Type B pancreatic cell (in vitro differentiated cells): ENCODE measurements at regions not wholly inside any gene's neighbourhood (a gene's known extent, or its start where the extent isn't known, plus 50 kb on each side); places are given as distances from the start of the nearest gene placed in this dataset.

Experiments used
- DNase-seq: peaks from one replicate; pipeline ENCODE4 v3.0.0; 2021; ENCODE audit warnings: mixed read lengths; ENCODE audit not compliant: unreplicated experiment; ENCODE audit errors: extremely low spot score
- H3K27ac Mint-ChIP-seq: 2 replicates; pipeline ENCODE4 v1.8.0; 2021; ENCODE audit warnings: mild to moderate bottlenecking, mixed read lengths
- H3K27me3 Mint-ChIP-seq: 2 replicates; pipeline ENCODE4 v1.8.0; 2021; ENCODE audit warnings: mixed read lengths
- H3K36me3 Mint-ChIP-seq: 2 replicates; pipeline ENCODE4 v1.8.0; 2021; ENCODE audit warnings: mixed read lengths
- H3K4me1 Mint-ChIP-seq: one replicate; pipeline ENCODE4 v1.8.0; 2021; ENCODE audit warnings: mixed read lengths; ENCODE audit not compliant: unreplicated experiment
- H3K4me3 Mint-ChIP-seq: 2 replicates; pipeline ENCODE4 v1.8.0; 2021; ENCODE audit warnings: mild to moderate bottlenecking, mixed read lengths
- H3K9me3 Mint-ChIP-seq: 2 replicates; pipeline ENCODE4 v1.8.0; 2021; ENCODE audit warnings: mixed read lengths
- TF ChIP-seq, protein P1 (sequence below): fragments of 200-600 bp; sonication (generic); conservative IDR thresholded peaks from 2 replicates; pipeline ENCODE4 v1.5.0; 2021; ENCODE audit warnings: antibody characterized with exemption, mild to moderate bottlenecking

DNA sequence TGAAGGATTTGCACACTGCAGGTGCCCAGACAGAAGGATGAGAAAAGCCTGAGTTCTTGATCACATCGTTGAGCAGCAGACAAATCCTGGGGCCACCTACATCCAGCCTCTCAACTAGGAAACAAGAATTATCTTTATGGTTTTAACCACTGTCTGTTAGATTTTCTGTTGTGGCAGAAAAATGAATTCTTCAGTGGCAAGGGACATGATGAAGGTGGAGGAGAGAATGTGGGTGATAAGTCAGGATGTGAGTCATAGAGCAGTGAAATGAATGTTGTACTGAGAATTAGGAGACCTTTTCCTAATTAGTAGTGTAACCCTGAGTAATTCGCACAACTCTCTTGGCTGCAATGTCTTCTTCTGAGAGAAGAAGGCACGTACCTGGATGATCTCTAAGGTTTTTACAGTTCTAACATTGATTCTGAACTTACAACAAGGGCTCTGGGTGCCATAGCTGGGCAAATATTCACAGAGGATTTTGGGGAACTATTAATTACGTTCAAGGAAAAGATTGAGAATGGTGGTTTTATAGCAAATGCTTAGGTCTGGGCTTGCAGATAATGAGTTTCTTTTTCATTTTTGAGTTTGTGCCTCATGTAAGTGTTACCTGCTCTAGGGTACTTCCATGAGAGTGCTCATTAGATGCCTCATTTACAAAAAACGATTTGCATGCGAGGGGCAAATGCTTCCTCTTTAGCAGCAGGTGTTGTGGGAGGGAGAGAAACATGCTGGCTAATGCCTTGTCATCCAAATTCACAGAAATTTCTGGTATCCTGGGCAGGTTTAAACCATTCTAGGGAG, 111.0 kb upstream of the KL start:
- Mint-ChIP-seq H3K27me3 (no peaks in the 10 kb centered on the region), H3K27ac (no peak overlapping the region), H3K36me3 (peaks cover 3% of the 10 kb centered on the region), H3K9me3 (peaks cover 8% of the 10 kb centered on the region), H3K4me3 (no peak overlapping the region), H3K4me1 (peaks cover 11% of the 10 kb centered on the region)
- TF ChIP-seq, protein P1, sequence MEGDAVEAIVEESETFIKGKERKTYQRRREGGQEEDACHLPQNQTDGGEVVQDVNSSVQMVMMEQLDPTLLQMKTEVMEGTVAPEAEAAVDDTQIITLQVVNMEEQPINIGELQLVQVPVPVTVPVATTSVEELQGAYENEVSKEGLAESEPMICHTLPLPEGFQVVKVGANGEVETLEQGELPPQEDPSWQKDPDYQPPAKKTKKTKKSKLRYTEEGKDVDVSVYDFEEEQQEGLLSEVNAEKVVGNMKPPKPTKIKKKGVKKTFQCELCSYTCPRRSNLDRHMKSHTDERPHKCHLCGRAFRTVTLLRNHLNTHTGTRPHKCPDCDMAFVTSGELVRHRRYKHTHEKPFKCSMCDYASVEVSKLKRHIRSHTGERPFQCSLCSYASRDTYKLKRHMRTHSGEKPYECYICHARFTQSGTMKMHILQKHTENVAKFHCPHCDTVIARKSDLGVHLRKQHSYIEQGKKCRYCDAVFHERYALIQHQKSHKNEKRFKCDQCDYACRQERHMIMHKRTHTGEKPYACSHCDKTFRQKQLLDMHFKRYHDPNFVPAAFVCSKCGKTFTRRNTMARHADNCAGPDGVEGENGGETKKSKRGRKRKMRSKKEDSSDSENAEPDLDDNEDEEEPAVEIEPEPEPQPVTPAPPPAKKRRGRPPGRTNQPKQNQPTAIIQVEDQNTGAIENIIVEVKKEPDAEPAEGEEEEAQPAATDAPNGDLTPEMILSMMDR: no peak
- DNase-seq: no peak

DNA sequence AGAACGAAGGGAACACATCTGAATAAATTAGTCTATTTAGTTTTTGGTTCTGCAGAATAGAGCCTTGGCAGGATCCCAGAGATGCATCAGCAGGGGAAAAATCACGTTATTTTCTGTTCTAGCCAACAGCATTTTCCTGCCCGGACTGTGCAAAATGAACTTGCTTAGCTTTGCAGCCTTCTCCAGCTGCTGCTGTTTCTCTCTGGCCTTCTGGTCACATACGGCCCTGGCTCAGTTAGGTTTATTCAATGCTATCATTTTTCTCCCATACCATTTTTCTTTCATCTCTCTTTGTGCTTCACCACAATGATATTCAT, 110.4 kb upstream of the KL start:
- no peak for DNase-seq
- Mint-ChIP-seq H3K4me3 (no peak overlapping the region), H3K4me1 (peaks cover 16% of the 10 kb centered on the region), H3K9me3 (peaks cover 5% of the 10 kb centered on the region), H3K36me3 (peaks cover 3% of the 10 kb centered on the region), H3K27me3 (no peaks in the 10 kb centered on the region), H3K27ac (no peak overlapping the region)
- TF ChIP-seq, protein P1: no peak

DNA sequence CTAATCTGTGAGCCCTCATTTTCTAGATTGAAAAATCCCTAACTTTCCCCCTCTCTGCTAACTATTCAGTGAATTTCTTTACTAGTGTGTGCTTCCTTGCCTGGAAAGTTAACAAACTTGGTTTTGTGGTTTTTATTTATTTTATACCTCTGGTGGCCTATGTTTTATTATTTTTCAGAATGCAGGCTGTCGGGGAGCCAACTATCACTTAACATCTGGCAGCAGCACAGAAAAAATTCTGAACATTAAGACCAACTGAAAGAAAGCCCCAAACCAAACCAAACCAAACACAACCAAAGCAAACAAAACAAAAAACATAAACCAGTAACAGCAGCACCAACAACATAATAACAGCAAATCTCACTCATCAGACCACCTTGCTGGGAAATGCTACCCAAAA, 109.0 kb upstream of the KL start:
- Mint-ChIP-seq H3K4me3 (no peak overlapping the region), H3K27ac (no peak overlapping the region)

DNA sequence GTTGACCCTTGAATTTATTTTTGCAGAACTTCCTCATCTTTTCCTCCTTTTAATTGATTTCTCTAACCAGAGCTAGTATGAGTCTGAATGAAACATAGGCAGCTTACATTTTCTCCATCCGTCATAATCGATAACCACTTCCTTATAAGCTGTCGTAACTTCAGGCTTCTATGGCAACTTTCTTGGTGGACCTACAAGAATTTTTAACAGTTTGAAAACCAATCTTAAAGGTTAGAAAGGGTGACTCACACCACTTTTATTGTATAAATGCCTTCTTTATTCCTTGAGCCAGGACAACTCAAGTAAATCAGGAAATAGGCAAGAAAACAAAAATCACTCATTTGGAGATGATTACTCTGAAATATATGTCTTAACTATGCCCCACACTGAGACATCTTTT, 105.7 kb upstream of the KL start:
- no peak overlapping the region for H3K27ac Mint-ChIP-seq
- TF ChIP-seq, protein P1: no peak
- H3K27me3 Mint-ChIP-seq: no peaks in the 10 kb centered on the region
- H3K36me3 Mint-ChIP-seq: no peaks in the 10 kb centered on the region
- peaks cover 16% of the 10 kb centered on the region for H3K4me1 Mint-ChIP-seq
- peaks cover 6% of the 10 kb centered on the region for H3K9me3 Mint-ChIP-seq
- H3K4me3 Mint-ChIP-seq: no peak overlapping the region
- DNase-seq: no peak

More for the DNA sequence above, 109.0 kb upstream of the KL start:
- H3K4me1 Mint-ChIP-seq: peaks cover 16% of the 10 kb centered on the region
- peaks cover 5% of the 10 kb centered on the region for H3K9me3 Mint-ChIP-seq
- H3K27me3 Mint-ChIP-seq: no peaks in the 10 kb centered on the region
- TF ChIP-seq, protein P1: no peak
- no peaks in the 10 kb centered on the region for H3K36me3 Mint-ChIP-seq
- DNase-seq: no peak

DNA sequence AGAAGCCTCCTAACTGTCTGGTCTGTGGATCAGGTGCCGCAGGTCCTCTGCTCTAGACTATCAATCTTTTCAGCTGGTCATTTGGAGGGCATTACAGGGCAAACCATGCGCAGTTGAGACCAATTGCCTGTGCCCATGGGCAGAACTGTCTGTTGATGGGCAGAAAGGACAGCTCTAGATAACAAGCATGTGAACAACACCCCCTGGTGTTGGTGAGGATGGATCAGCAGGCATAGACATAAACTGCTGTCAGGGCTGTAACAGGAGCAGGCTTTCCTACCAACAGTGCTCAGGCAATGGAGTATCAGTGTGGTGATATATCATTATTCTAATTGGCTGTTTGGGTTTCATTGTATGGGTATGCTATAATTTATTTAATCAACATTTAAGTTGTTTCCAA, 104.7 kb upstream of the KL start:
- no peak for DNase-seq
- Mint-ChIP-seq H3K4me3 (no peak overlapping the region), H3K4me1 (peaks cover 10% of the 10 kb centered on the region)

More for the DNA sequence above, 104.7 kb upstream of the KL start:
- Mint-ChIP-seq H3K27ac (no peak overlapping the region), H3K27me3 (peaks cover 3% of the 10 kb centered on the region), H3K36me3 (no peaks in the 10 kb centered on the region), H3K9me3 (peaks cover 13% of the 10 kb centered on the region)
- TF ChIP-seq, protein P1: peak; percentile 49
